K562 (cell line): ENCODE measurements at regions not wholly inside any gene's neighbourhood (a gene's known extent, or its start where the extent isn't known, plus 50 kb on each side); places are given as distances from the start of the nearest gene placed in this dataset.

ENCODE experiments used
- ATAC-seq: fragments of 200-7000 bp; cut with Tn5 transposase; 3 replicates; pipeline ENCODE4 v1.9.1; 2020; ENCODE audit warnings: moderate library complexity
- BruUV-seq: library from RNA; stranded (reverse); fragments of 400-500 nt; replicated peaks from 2 replicates; lab custom pipeline; 2021; lab: Mats Ljungman, UMichigan
- CTCF ChIA-PET: fragments of 300-600 bp; formaldehyde crosslinking; extraction: SDS; loops from one replicate; lab custom pipeline; 2021; ENCODE audit warnings: low intra/inter-chr PET ratio; lab: Yijun Ruan, JAX
- POLR2A ChIA-PET: fragments of 300-600, 350-650 bp; sonication (Branson Sonifier 250); formaldehyde crosslinking; extraction: SDS; loops from one replicate; lab custom pipeline; 2021; ENCODE audit warnings: antibody characterized with exemption, inconsistent platforms; lab: Yijun Ruan, JAX
- DNase-seq, 4 experiments: peaks; one replicate each; pipeline versions ENCODE4 v3.0.0 to v3.0.0-alpha.2; 2011 to 2018; ENCODE audit warnings: low spot score in 3 of 4, mixed read lengths in 3 of 4; ENCODE audit errors: extremely low read depth in 1 of 4
- FAIRE-seq: peaks from 2 replicates; lab custom pipeline; 2011; peaks lifted over from hg19 to GRCh38; lab: Jason Lieb, UNC
- H2AFZ ChIP-seq: 2 replicates; pipeline ENCODE4 v1.6.0; 2011; ENCODE audit warnings: low read depth, low read length, control low read depth, inconsistent platforms
- H3K27ac ChIP-seq: fragments of 200-600 bp; 3 replicates; pipeline ENCODE4 v1.8.0; 2011; ENCODE audit warnings: low read depth, mild to moderate bottlenecking, control low read depth, inconsistent platforms, low read length, moderate library complexity, mixed read lengths; ENCODE audit errors: extremely low read depth
- H3K27me3 ChIP-seq, 2 experiments: fragments of 300-600 bp in 1 of 2; 2 replicates in 1 of 2; 3 replicates in 1 of 2; pipeline versions ENCODE4 v1.6.0 to v1.8.0; 2011; ENCODE audit warnings: inconsistent platforms in 2 of 2, low read length in 2 of 2, mild to moderate bottlenecking in 1 of 2, mixed read lengths in 1 of 2, moderate library complexity in 1 of 2; ENCODE audit not compliant: control insufficient read depth in 2 of 2, insufficient read depth in 2 of 2
- H3K36me3 ChIP-seq: fragments of 300-600 bp; 3 replicates; pipeline ENCODE4 v1.8.0; 2011; ENCODE audit warnings: mild to moderate bottlenecking, low read length, inconsistent platforms; ENCODE audit not compliant: control insufficient read depth, insufficient read depth
- H3K4me1 ChIP-seq, 2 experiments: fragments of 200-600 bp in 1 of 2; replicated peaks in 1 of 2; 2 replicates in 1 of 2; 3 replicates in 1 of 2; pipeline versions ENCODE4 v1.5.1 to v1.8.0; 2011; ENCODE audit warnings: inconsistent platforms in 2 of 2, low read length in 2 of 2, mild to moderate bottlenecking in 1 of 2, mixed read lengths in 1 of 2, moderate library complexity in 1 of 2; ENCODE audit not compliant: control insufficient read depth in 2 of 2, insufficient read depth in 2 of 2
- H3K4me2 ChIP-seq: 2 replicates; pipeline ENCODE4 v1.6.1; 2011; ENCODE audit warnings: low read length, control low read depth, inconsistent platforms, mixed read lengths; ENCODE audit not compliant: insufficient read depth
- H3K4me3 ChIP-seq: fragments of 200-600 bp; sonication (generic), shearing (Covaris generic); 2 replicates; pipeline ENCODE4 v1.5.1; 2016; ENCODE audit warnings: control low read depth, inconsistent platforms
- H3K79me2 ChIP-seq: fragments of 200-600 bp; 3 replicates; pipeline ENCODE4 v1.8.0; 2011; ENCODE audit warnings: low read length, inconsistent platforms; ENCODE audit not compliant: control insufficient read depth, insufficient read depth
- H3K9ac ChIP-seq, 2 experiments: 2 replicates each; pipeline versions ENCODE4 v1.6.0 to v1.6.1; 2011; ENCODE audit warnings: low read depth in 2 of 2, low read length in 2 of 2, control low read depth in 1 of 2, inconsistent platforms in 1 of 2, mild to moderate bottlenecking in 1 of 2, mixed read lengths in 1 of 2; ENCODE audit not compliant: insufficient read depth in 1 of 2
- H3K9me1 ChIP-seq: one replicate; pipeline ENCODE4 v1.6.0; 2011; ENCODE audit warnings: inconsistent platforms, mild to moderate bottlenecking, low read length, moderate library complexity; ENCODE audit not compliant: control insufficient read depth, insufficient read depth
- H3K9me3 ChIP-seq: replicated peaks from 2 replicates; pipeline ENCODE4 v1.5.1; 2011; ENCODE audit warnings: low read depth, low read length, inconsistent platforms; ENCODE audit not compliant: control insufficient read depth, insufficient read depth
- H4K20me1 ChIP-seq: replicated peaks from 2 replicates; pipeline ENCODE4 v1.6.1; 2011; ENCODE audit warnings: low read length, inconsistent platforms, mixed read lengths; ENCODE audit not compliant: control insufficient read depth, insufficient read depth
- CEBPG ChIP-seq, 3 experiments: fragments of 200-800 bp in 1 of 3; sonication (Bioruptor generic) in 1 of 3; sonication (generic) in 1 of 3; formaldehyde crosslinking in 1 of 3; IDR thresholded peaks in 2 of 3; conservative IDR thresholded peaks in 1 of 3; 2 replicates each; pipeline versions ENCODE4 v1.6.1 to v1.8.0; 2016 to 2022; ENCODE audit warnings: missing compliant biosample characterization in 2 of 3, missing genetic modification characterization in 2 of 3, mild to moderate bottlenecking in 1 of 3, missing genetic modification reagents in 1 of 3
- KLF16 ChIP-seq: IDR thresholded peaks from 2 replicates; pipeline ENCODE4 v1.6.1; 2016; ENCODE audit warnings: antibody characterized with exemption
- NFE2 ChIP-seq: IDR thresholded peaks from 2 replicates; pipeline ENCODE4 v1.6.1; 2014; ENCODE audit warnings: antibody characterized with exemption, low read depth
- TBL1XR1 ChIP-seq, 2 experiments: IDR thresholded peaks; 2 replicates each; pipeline ENCODE4 v1.6.1; 2012; ENCODE audit warnings: improper control_type of control experiment in 2 of 2, low read length in 2 of 2, mild to moderate bottlenecking in 1 of 2
- TFAM ChIP-seq: fragments of 250-450 bp; sonication (Bioruptor Pico); conservative IDR thresholded peaks from 2 replicates; pipeline ENCODE4 v1.5.0; 2021; ENCODE audit warnings: mild to moderate bottlenecking, moderate library complexity
- XRCC3 ChIP-seq: fragments of 450-650 bp; IDR thresholded peaks from 2 replicates; pipeline ENCODE4 v1.6.1; 2017; ENCODE audit warnings: mild to moderate bottlenecking, moderate library complexity
- XRCC4 ChIP-seq: IDR thresholded peaks from one replicate; pipeline ENCODE4 v1.6.1; 2011; ENCODE audit not compliant: insufficient read depth, insufficient read length; ENCODE audit errors: extremely low read depth
- YBX1 ChIP-seq: fragments of 450-650 bp; IDR thresholded peaks from 2 replicates; pipeline ENCODE4 v1.7.1; 2016; ENCODE audit warnings: mild to moderate bottlenecking
- ZNF324 ChIP-seq: fragments of 250-450 bp; sonication (Bioruptor Pico); IDR thresholded peaks from 2 replicates; pipeline ENCODE4 v1.4.0; 2020; ENCODE audit warnings: mild to moderate bottlenecking
- ZZZ3 ChIP-seq: fragments of 450-650 bp; IDR thresholded peaks from 2 replicates; pipeline ENCODE4 v1.6.1; 2016; ENCODE audit warnings: antibody characterized with exemption, mild to moderate bottlenecking, moderate library complexity
- WGBS: fragments of 100-300 bp; shearing (Covaris generic); methylation state at CpG from one replicate; pipeline ENCODE4 v1.1.6; 2016; ENCODE audit warnings: low coverage, mixed read lengths; ENCODE audit not compliant: insufficient coverage; ENCODE audit errors: missing lambda C conversion rate; 5-methylcytosine and 5-hydroxymethylcytosine counted together
- in situ Hi-C: fragments of 300-500 bp; cut with MboI; formaldehyde crosslinking; loops from 4 replicates; pipeline ENCODE4 v1.15.0; 2018; ENCODE audit warnings: inconsistent platforms, mixed read lengths
- intact Hi-C: fragments of 100-400 bp; cut with micrococcal nuclease; formaldehyde crosslinking; loops from 2 replicates; pipeline ENCODE4 v1.14.2; 2022
- TF ChIP-seq, protein P1 (sequence below): sonication (generic); formaldehyde crosslinking; IDR thresholded peaks from 2 replicates; pipeline ENCODE4 v1.8.1; 2023; ENCODE audit warnings: mild to moderate bottlenecking, missing genetic modification reagents
- TF ChIP-seq, protein P2 (sequence below), 3 experiments: fragments of 200-800 bp in 1 of 3; fragments of 250-450 bp in 1 of 3; fragments of 450-650 bp in 1 of 3; sonication (Bioruptor Pico) in 1 of 3; sonication (Bioruptor generic) in 1 of 3; formaldehyde crosslinking in 1 of 3; IDR thresholded peaks; 2 replicates each; pipeline versions ENCODE4 v1.6.1 to v1.8.0; 2016 to 2022; ENCODE audit warnings: mild to moderate bottlenecking in 2 of 3, missing genetic modification characterization in 2 of 3, missing compliant biosample characterization in 1 of 3, moderate library complexity in 1 of 3

DNA sequence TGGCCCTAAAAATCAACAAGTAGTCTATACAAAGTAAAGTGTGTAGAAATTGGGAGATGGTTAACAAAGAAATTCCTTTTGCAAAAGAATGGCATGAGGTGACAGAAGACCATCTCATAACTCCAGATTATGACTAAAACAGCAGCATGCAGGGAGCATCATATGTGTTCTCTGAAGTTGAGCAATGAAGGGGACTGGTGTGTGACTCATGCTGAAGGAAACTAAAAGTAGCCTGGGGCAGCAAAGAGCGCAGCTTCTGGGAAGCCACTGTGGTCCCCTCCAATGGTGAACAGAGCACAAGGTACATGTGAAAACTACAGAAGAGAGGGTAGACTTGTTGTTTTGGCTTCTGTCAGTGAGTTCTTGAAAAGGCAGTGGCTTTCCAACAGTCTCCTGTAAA, 133.4 kb downstream of the MACC1 start:
- no peaks in the 10 kb centered on the region for H3K79me2 ChIP-seq
- no peaks in the 10 kb centered on the region for H3K9me1 ChIP-seq
- H3K4me2 ChIP-seq = no peak overlapping the region
- FAIRE-seq (no peak), ATAC-seq (no peak), DNase-seq (no peak)
- H3K27me3 ChIP-seq = no peaks in the 10 kb centered on the region
- H3K9me3 ChIP-seq = no peaks in the 10 kb centered on the region
- 0% methylated on average over 1 of the region's 1 CpG for WGBS
- H3K4me3 ChIP-seq = no peak overlapping the region
- H2AFZ ChIP-seq = no peak overlapping the region
- no peaks in the 10 kb centered on the region for H3K4me1 ChIP-seq
- H3K27ac ChIP-seq = no peak overlapping the region
- intact Hi-C loops = no loop called here
- H3K9ac ChIP-seq = no peak overlapping the region
- BruUV-seq = no TSS peak
- ChIA-PET POLR2A (no interaction called here), CTCF (no interaction called here)
- no peaks in the 10 kb centered on the region for H3K36me3 ChIP-seq
- TF ChIP-seq XRCC3 = no peak
- TF ChIP-seq NFE2 = no peak
- TF ChIP-seq CEBPG (CRISPR knock-in tag; IDR thresholded peaks at IDR 0.05) = no peak
- no peak for TF ChIP-seq CEBPG (tag; conservative IDR thresholded peaks at IDR 0.05 in 1 of 2, IDR thresholded peaks at IDR 0.05 in 1 of 2)
- TF ChIP-seq TFAM (CRISPR knock-in tag) = no peak
- TF ChIP-seq, protein P1, sequence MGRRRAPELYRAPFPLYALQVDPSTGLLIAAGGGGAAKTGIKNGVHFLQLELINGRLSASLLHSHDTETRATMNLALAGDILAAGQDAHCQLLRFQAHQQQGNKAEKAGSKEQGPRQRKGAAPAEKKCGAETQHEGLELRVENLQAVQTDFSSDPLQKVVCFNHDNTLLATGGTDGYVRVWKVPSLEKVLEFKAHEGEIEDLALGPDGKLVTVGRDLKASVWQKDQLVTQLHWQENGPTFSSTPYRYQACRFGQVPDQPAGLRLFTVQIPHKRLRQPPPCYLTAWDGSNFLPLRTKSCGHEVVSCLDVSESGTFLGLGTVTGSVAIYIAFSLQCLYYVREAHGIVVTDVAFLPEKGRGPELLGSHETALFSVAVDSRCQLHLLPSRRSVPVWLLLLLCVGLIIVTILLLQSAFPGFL (CRISPR knock-in tag) = no peak
- TF ChIP-seq ZNF324 (CRISPR knock-in tag) = no peak
- no peak for TF ChIP-seq TBL1XR1 (IDR thresholded peaks at IDR 0.05; ENCODE audit: low read length in 2 of 2)
- no peak for TF ChIP-seq YBX1
- no peak for TF ChIP-seq ZZZ3
- TF ChIP-seq XRCC4 = no peak
- TF ChIP-seq, protein P2, sequence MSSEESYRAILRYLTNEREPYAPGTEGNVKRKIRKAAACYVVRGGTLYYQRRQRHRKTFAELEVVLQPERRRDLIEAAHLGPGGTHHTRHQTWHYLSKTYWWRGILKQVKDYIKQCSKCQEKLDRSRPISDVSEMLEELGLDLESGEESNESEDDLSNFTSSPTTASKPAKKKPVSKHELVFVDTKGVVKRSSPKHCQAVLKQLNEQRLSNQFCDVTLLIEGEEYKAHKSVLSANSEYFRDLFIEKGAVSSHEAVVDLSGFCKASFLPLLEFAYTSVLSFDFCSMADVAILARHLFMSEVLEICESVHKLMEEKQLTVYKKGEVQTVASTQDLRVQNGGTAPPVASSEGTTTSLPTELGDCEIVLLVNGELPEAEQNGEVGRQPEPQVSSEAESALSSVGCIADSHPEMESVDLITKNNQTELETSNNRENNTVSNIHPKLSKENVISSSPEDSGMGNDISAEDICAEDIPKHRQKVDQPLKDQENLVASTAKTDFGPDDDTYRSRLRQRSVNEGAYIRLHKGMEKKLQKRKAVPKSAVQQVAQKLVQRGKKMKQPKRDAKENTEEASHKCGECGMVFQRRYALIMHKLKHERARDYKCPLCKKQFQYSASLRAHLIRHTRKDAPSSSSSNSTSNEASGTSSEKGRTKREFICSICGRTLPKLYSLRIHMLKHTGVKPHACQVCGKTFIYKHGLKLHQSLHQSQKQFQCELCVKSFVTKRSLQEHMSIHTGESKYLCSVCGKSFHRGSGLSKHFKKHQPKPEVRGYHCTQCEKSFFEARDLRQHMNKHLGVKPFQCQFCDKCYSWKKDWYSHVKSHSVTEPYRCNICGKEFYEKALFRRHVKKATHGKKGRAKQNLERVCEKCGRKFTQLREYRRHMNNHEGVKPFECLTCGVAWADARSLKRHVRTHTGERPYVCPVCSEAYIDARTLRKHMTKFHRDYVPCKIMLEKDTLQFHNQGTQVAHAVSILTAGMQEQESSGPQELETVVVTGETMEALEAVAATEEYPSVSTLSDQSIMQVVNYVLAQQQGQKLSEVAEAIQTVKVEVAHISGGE (CRISPR knock-in tag; IDR thresholded peaks at IDR 0.05) = no peak
- TF ChIP-seq KLF16 = no peak
- H4K20me1 ChIP-seq = no peaks in the 10 kb centered on the region
- in situ Hi-C loops = no loop called here
